Keratinocyte (primary cell): ENCODE measurements at regions not wholly inside any gene's neighbourhood (a gene's known extent, or its start where the extent isn't known, plus 50 kb on each side); places are given as distances from the start of the nearest gene placed in this dataset.

Source experiments
- DNase-seq: peaks from one replicate; pipeline ENCODE4 v3.0.0-alpha.2; 2011; ENCODE audit warnings: low read depth, missing footprints, low spot score
- FAIRE-seq: peaks from 2 replicates; lab custom pipeline; 2011; peaks lifted over from hg19 to GRCh38; lab: Jason Lieb, UNC
- H2AFZ ChIP-seq: 2 replicates; pipeline ENCODE4 v1.6.0; 2012; ENCODE audit warnings: low read length, control low read depth, inconsistent platforms; ENCODE audit not compliant: control insufficient read depth
- H3K27ac ChIP-seq: 2 replicates; pipeline ENCODE4 v1.5.1; 2011; ENCODE audit warnings: low read length; ENCODE audit not compliant: control insufficient read depth, insufficient read depth
- H3K27me3 ChIP-seq: 3 replicates; pipeline ENCODE4 v1.6.0; 2011; ENCODE audit warnings: low read length; ENCODE audit not compliant: control insufficient read depth, insufficient read depth; ENCODE audit errors: extremely low read depth
- H3K36me3 ChIP-seq, 2 experiments: 2 replicates in 1 of 2; 3 replicates in 1 of 2; pipeline ENCODE4 v1.5.1; 2011; ENCODE audit warnings: low read length in 2 of 2, mild to moderate bottlenecking in 1 of 2; ENCODE audit not compliant: control insufficient read depth in 2 of 2, insufficient read depth in 2 of 2; ENCODE audit errors: extremely low read depth in 1 of 2
- H3K4me1 ChIP-seq: 3 replicates; pipeline ENCODE4 v1.5.1; 2011; ENCODE audit warnings: low read length; ENCODE audit not compliant: control insufficient read depth, insufficient read depth; ENCODE audit errors: extremely low read depth
- H3K4me2 ChIP-seq: 3 replicates; pipeline ENCODE4 v1.6.0; 2011; ENCODE audit warnings: low read depth, low read length; ENCODE audit not compliant: control insufficient read depth, insufficient read depth; ENCODE audit errors: extremely low read depth
- H3K4me3 ChIP-seq, 3 experiments: fragments of 200-600 bp in 1 of 3; sonication (generic) in 1 of 3; 2 replicates in 2 of 3; 3 replicates in 1 of 3; pipeline ENCODE4 v1.5.1; 2011 to 2016; ENCODE audit warnings: low read length in 3 of 3, mild to moderate bottlenecking in 3 of 3, control low read depth in 2 of 3, inconsistent platforms in 1 of 3, low read depth in 1 of 3, mixed read lengths in 1 of 3, mixed run types in 1 of 3, moderate library complexity in 1 of 3; ENCODE audit not compliant: control insufficient read depth in 2 of 3, insufficient read depth in 2 of 3; ENCODE audit errors: extremely low read depth in 1 of 3
- H3K79me2 ChIP-seq: 2 replicates; pipeline ENCODE4 v1.6.0; 2012; ENCODE audit warnings: low read length; ENCODE audit not compliant: control insufficient read depth, insufficient read depth
- H3K9ac ChIP-seq: 3 replicates; pipeline ENCODE4 v1.6.0; 2011; ENCODE audit warnings: low read length; ENCODE audit not compliant: control insufficient read depth, insufficient read depth; ENCODE audit errors: extremely low read depth
- H3K9me1 ChIP-seq: 3 replicates; pipeline ENCODE4 v1.6.0; 2011; ENCODE audit warnings: low read length; ENCODE audit not compliant: control insufficient read depth, insufficient read depth; ENCODE audit errors: extremely low read depth
- H3K9me3 ChIP-seq: 2 replicates; pipeline ENCODE4 v1.5.1; 2012; ENCODE audit warnings: low read depth, low read length; ENCODE audit not compliant: control insufficient read depth
- H4K20me1 ChIP-seq: 3 replicates; pipeline ENCODE4 v1.6.0; 2011; ENCODE audit warnings: low read length; ENCODE audit not compliant: control insufficient read depth, insufficient read depth; ENCODE audit errors: extremely low read depth
- EZH2 ChIP-seq: IDR thresholded peaks from one replicate; pipeline ENCODE4 v1.6.1; 2012; ENCODE audit warnings: inconsistent platforms, mild to moderate bottlenecking, low read length, moderate library complexity
- dilution Hi-C: fragments of 300-500 bp; cut with MboI; formaldehyde crosslinking; loops from one replicate; pipeline ENCODE4 v1.7.0; 2020; ENCODE audit warnings: low sequenced_read_pairs; ENCODE audit not compliant: extremely low pct_ligation_motif_present
- TF ChIP-seq, protein P1 (sequence below), 3 experiments: IDR thresholded peaks in 1 of 3; conservative IDR thresholded peaks in 1 of 3; optimal IDR thresholded peaks in 1 of 3; 2 replicates in 2 of 3; 3 replicates in 1 of 3; pipeline versions ENCODE3 to v1.5.1; 2011; ENCODE audit warnings: low read length in 3 of 3, mild to moderate bottlenecking in 3 of 3, moderate library complexity in 2 of 3, control low read depth in 1 of 3, inconsistent platforms in 1 of 3; ENCODE audit not compliant: insufficient read depth in 2 of 3; ENCODE audit errors: extremely low read depth in 1 of 3

DNA sequence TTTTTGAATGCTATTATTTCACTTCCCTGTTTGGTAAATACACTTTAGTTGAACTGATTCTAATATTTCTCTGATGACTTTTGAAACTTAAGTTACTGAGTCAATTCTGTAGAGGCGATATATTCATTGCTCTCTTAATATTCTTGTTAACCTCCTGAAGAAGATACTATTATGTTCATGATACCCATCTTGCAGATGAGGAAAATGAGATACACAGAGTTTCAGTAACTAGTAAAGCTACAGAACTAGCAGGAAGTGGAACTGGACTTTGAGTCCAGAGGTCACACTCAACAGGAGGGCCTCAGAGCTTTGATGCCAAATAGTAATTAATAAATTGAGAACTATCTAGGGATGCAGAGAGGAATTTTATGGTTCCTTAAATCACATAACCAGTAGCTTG, 70.0 kb downstream of the PCDH7 start:
- DNase-seq (no peak), FAIRE-seq (no peak)
- H3K4me2 ChIP-seq = no peak overlapping the region
- no peak for TF ChIP-seq EZH2
- TF ChIP-seq, protein P1, sequence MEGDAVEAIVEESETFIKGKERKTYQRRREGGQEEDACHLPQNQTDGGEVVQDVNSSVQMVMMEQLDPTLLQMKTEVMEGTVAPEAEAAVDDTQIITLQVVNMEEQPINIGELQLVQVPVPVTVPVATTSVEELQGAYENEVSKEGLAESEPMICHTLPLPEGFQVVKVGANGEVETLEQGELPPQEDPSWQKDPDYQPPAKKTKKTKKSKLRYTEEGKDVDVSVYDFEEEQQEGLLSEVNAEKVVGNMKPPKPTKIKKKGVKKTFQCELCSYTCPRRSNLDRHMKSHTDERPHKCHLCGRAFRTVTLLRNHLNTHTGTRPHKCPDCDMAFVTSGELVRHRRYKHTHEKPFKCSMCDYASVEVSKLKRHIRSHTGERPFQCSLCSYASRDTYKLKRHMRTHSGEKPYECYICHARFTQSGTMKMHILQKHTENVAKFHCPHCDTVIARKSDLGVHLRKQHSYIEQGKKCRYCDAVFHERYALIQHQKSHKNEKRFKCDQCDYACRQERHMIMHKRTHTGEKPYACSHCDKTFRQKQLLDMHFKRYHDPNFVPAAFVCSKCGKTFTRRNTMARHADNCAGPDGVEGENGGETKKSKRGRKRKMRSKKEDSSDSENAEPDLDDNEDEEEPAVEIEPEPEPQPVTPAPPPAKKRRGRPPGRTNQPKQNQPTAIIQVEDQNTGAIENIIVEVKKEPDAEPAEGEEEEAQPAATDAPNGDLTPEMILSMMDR (optimal IDR thresholded peaks at IDR 0.05 in 1 of 3, IDR thresholded peaks at IDR 0.05 in 1 of 3, conservative IDR thresholded peaks at IDR 0.05 in 1 of 3; ENCODE audit: extremely low read depth in 1 of 3, insufficient read depth in 2 of 3, low read length in 3 of 3) = no peak
- H3K9me1 ChIP-seq = no peaks in the 10 kb centered on the region
- no peaks in the 10 kb centered on the region for H3K36me3 ChIP-seq
- no peak overlapping the region for H3K27ac ChIP-seq
- H3K4me3 ChIP-seq = no peak overlapping the region
- H4K20me1 ChIP-seq = no peaks in the 10 kb centered on the region
- H2AFZ ChIP-seq = no peak overlapping the region
- no peaks in the 10 kb centered on the region for H3K9me3 ChIP-seq
- dilution Hi-C loops = no loop called here
- H3K79me2 ChIP-seq = no peaks in the 10 kb centered on the region
- H3K9ac ChIP-seq = no peak overlapping the region
- H3K4me1 ChIP-seq = peaks cover 4% of the 10 kb centered on the region
- H3K27me3 ChIP-seq = no peaks in the 10 kb centered on the region

DNA sequence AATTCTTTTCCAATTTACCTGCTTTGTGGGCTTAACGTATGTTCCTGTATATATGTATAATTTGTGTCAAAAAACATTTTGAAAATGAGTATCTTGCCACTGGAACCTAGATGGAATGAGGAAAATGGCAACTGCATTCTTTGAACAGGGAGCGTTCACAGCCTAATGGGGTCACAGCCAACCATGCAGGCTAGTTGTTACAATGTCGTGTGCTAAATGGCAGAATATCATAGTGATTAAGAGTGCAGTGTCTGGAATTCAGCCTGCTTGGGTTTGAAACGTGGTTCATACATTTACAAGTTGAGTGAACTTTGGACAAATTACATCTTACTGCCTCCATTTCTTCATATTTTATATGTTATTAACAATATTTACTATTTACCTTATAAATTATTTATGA, 70.8 kb downstream of the PCDH7 start:
- dilution Hi-C loops = no loop called here
- FAIRE-seq (no peak), DNase-seq (no peak)
- Histone ChIP-seq H3K9me3 (no peaks in the 10 kb centered on the region), H3K27ac (no peak overlapping the region), H3K36me3 (no peaks in the 10 kb centered on the region), H2AFZ (no peak overlapping the region), H3K4me3 (no peak overlapping the region), H4K20me1 (no peaks in the 10 kb centered on the region), H3K27me3 (no peaks in the 10 kb centered on the region), H3K4me2 (no peak overlapping the region), H3K4me1 (peaks cover 4% of the 10 kb centered on the region), H3K9me1 (no peaks in the 10 kb centered on the region), H3K9ac (no peak overlapping the region), H3K79me2 (no peaks in the 10 kb centered on the region)
- TF ChIP-seq, protein P1 (optimal IDR thresholded peaks at IDR 0.05 in 1 of 3, IDR thresholded peaks at IDR 0.05 in 1 of 3, conservative IDR thresholded peaks at IDR 0.05 in 1 of 3; ENCODE audit: extremely low read depth in 1 of 3, insufficient read depth in 2 of 3, low read length in 3 of 3) = no peak
